ENCODE measurements at regions not wholly inside any gene's neighbourhood (a gene's known extent, or its start where the extent isn't known, plus 50 kb on each side); places are given as distances from the start of the nearest gene placed in this dataset.
"Not testable (repeated sequence)": the region's sequence is repeated elsewhere in the genome, so short reads cannot be mapped to it uniquely, and the experiment has no call there.

DNA sequence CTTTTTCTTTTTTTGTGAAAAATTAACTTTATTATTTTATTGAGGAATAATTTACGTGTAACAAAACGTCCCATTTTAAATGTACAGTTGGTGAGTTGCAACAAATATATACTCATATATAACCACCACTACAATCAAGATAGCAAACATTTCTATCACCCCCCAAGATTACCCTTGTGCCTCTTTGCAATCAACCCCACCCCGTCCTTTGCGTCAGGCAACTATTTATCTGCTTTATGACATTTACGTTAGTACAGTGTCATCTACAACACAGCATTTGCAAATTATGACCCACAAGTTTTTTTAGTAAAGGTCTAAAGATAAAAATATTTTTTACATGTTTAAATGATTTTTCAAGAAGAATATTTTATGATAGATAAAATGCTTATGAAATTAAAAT lies 485.6 kb upstream of the SOX9 start:
- DNase-seq = no peak
- H3K4me3 Mint-ChIP-seq = no peak overlapping the region
- H3K9me3 Mint-ChIP-seq = no peaks in the 10 kb centered on the region
- H3K27me3 Mint-ChIP-seq = no peaks in the 10 kb centered on the region
- ATAC-seq (ENCODE audit: low read depth) = no peak
- POLR2A ChIA-PET = interaction anchor here (0.6 kb wide), 1 partner anchor 608 kb away, joined by 4 read pairs; no protein-coding TSS in a partner anchor
- no peaks in the 10 kb centered on the region for H3K36me3 Mint-ChIP-seq
- H3K4me1 Mint-ChIP-seq = no peaks in the 10 kb centered on the region
- H3K27ac Mint-ChIP-seq = no peak overlapping the region

DNA sequence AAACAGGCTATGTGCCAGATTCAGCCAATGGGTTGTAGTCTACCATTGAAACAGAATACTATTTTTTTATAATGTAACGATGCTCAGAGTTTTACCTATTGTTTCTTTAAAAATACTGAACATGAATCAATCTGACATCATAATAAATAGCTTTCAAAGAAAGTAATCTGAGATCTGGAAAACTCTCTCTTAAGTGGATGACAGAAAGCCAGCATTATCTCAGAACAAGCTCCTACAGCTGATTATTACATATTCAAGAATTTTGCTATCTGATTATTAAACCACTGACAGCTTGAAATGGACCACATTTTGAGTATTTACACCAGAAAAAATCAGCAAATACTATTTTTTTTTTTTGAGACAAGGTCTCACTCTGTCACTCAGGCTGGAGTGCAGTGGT lies 484.2 kb upstream of the SOX9 start:
- Mint-ChIP-seq H3K27me3 (no peaks in the 10 kb centered on the region), H3K9me3 (no peaks in the 10 kb centered on the region), H3K4me3 (no peak overlapping the region), H3K27ac (no peak overlapping the region), H3K4me1 (no peaks in the 10 kb centered on the region), H3K36me3 (no peaks in the 10 kb centered on the region)
- DNase-seq (no peak), ATAC-seq (ENCODE audit: low read depth) (no peak)
- POLR2A ChIA-PET = no interaction called here

DNA sequence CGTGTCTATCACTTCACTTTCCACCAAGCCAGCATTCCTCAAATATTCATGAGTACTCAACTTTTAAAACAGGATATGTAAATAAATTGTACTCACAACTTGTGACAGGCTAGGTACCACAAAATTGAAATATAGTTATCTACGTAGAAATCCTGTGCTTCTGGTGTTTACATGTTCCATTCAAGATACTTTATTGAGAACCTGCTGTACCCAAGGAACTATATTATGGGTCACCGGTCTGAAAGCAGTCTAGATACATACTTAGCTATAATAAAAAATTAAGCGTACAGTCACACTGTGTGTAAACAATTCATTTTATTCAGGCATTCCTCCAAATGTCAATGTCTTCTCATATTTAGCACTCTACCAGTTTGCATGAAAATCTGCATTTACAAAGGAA lies 482.2 kb upstream of the SOX9 start:
- POLR2A ChIA-PET = no interaction called here
- DNase-seq = no peak
- ATAC-seq (ENCODE audit: low read depth) = no peak
- H3K27me3 Mint-ChIP-seq = no peaks in the 10 kb centered on the region
- H3K4me3 Mint-ChIP-seq = no peak overlapping the region
- no peaks in the 10 kb centered on the region for H3K4me1 Mint-ChIP-seq
- H3K36me3 Mint-ChIP-seq = no peaks in the 10 kb centered on the region
- no peak overlapping the region for H3K27ac Mint-ChIP-seq
- H3K9me3 Mint-ChIP-seq = no peaks in the 10 kb centered on the region

DNA sequence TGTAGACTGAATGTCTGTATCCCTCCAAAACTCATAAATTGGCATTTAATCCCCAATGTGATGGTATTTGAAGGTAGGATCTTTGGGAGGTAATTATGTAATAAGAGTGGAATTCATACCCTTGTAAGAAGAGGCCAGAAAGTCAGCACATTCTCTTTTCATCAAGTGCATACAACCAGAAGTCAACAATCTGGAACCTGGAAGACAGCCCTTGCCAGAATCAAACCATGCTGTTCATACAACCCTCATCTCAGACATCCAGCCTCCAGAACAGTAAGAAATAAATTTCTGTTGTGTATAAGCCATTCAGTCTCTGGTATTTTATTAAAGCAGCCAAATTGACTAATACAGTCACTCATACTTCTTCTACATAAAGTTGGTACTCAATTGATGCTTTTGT lies 481.0 kb upstream of the SOX9 start:
- POLR2A ChIA-PET = no interaction called here
- no peaks in the 10 kb centered on the region for H3K27me3 Mint-ChIP-seq

DNA sequence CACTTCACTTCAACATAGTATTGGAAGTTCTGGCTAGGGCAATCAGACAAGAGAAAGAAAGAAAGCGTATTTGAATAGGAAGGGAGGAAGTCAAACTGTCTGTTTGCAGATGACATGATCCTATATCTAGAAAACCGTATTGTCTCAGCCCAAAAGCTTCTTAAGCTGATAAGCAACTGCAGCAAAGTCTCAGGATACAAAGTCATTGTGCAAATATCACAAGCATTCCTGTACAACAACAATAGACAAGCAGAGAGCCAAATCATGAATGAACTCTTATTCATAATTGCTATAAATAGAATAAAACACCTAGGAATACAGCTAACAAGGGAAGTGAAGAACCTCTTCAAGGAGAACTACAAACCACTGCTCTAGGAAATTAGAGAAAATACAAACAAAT lies 473.9 kb upstream of the SOX9 start:
- ATAC-seq (ENCODE audit: low read depth); H3K4me1 Mint-ChIP-seq; H3K27me3 Mint-ChIP-seq; H3K36me3 Mint-ChIP-seq; H3K27ac Mint-ChIP-seq; H3K4me3 Mint-ChIP-seq; DNase-seq; POLR2A ChIA-PET: not testable (repeated sequence)
- peaks cover 10% of the 10 kb centered on the region for H3K9me3 Mint-ChIP-seq

More for the DNA sequence above, 481.0 kb upstream of the SOX9 start:
- Mint-ChIP-seq H3K27ac (no peak overlapping the region), H3K36me3 (no peaks in the 10 kb centered on the region), H3K9me3 (peaks cover under 1% of the 10 kb centered on the region), H3K4me3 (no peak overlapping the region), H3K4me1 (no peaks in the 10 kb centered on the region)
- ATAC-seq (ENCODE audit: low read depth) (no peak), DNase-seq (no peak)

DNA sequence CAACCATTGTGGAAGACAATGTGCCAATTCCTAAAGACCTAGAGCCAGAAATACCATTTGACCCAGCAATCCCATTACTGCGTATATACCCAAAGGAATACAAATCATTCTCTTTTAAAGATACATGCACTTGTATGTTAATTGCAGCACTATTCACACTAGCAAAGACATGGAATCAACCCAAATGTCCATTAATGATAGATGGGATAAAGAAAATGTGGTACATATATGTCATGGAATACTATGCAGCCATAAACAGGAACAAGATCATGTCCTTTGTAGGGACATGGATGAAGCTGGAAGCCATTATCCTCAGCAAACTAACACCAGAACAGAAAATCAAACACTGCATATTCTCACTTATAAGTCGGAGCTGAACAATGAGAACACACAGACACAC lies 472.5 kb upstream of the SOX9 start:
- ATAC-seq (ENCODE audit: low read depth); H3K36me3 Mint-ChIP-seq; H3K27me3 Mint-ChIP-seq; DNase-seq; H3K4me3 Mint-ChIP-seq; H3K4me1 Mint-ChIP-seq; POLR2A ChIA-PET; H3K27ac Mint-ChIP-seq: not testable (repeated sequence)
- H3K9me3 Mint-ChIP-seq = peaks cover 13% of the 10 kb centered on the region

DNA sequence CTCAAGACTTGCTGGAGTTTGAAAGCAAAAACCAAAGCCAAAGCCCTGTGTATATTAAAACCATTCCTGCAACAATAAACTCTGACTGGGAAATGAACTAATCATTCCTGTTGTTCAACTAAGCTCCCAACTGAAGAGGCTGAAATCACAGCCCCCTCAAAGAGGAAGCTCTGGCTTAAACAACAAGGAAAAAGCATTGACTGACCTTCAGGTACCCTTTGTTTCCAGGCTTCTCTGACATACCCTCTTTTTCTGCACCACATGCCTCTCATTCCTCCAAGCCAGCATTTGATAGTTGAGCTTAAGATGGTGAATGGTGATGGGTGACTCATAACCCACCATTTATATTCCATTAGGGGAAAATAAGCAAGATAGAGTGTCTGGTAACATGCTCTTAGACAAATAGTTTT lies 470.9 kb upstream of the SOX9 start:
- ATAC-seq (ENCODE audit: low read depth) (no peak), DNase-seq (no peak)
- H3K27me3 Mint-ChIP-seq = no peaks in the 10 kb centered on the region
- H3K4me1 Mint-ChIP-seq = no peaks in the 10 kb centered on the region
- POLR2A ChIA-PET = no interaction called here
- no peaks in the 10 kb centered on the region for H3K36me3 Mint-ChIP-seq
- peaks cover 12% of the 10 kb centered on the region for H3K9me3 Mint-ChIP-seq
- H3K27ac Mint-ChIP-seq = no peak overlapping the region
- H3K4me3 Mint-ChIP-seq = no peak overlapping the region

DNA sequence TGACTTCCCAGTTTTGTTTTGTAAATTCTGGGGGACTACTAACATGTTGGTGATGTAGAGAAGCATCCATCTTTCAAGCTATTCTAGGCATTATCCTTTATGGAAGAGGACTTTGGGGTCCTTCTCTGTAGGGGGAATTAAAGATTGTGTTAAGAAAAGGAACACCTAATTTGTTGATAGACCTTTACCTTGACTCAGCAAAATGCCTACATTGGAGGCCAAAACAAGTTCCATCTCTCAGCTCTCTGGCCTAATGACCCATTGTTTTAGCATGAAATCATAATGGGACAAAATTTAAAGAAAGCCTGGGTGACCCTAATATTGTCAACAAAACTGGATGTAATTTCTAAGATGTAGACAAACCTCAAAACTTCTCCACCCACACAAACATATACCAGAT lies 465.3 kb upstream of the SOX9 start:
- DNase-seq (no peak), ATAC-seq (ENCODE audit: low read depth) (no peak)
- POLR2A ChIA-PET = no interaction called here
- H3K9me3 Mint-ChIP-seq = peaks cover 13% of the 10 kb centered on the region
- no peaks in the 10 kb centered on the region for H3K27me3 Mint-ChIP-seq
- no peak overlapping the region for H3K27ac Mint-ChIP-seq
- H3K4me3 Mint-ChIP-seq = no peak overlapping the region
- no peaks in the 10 kb centered on the region for H3K4me1 Mint-ChIP-seq
- no peaks in the 10 kb centered on the region for H3K36me3 Mint-ChIP-seq

DNA sequence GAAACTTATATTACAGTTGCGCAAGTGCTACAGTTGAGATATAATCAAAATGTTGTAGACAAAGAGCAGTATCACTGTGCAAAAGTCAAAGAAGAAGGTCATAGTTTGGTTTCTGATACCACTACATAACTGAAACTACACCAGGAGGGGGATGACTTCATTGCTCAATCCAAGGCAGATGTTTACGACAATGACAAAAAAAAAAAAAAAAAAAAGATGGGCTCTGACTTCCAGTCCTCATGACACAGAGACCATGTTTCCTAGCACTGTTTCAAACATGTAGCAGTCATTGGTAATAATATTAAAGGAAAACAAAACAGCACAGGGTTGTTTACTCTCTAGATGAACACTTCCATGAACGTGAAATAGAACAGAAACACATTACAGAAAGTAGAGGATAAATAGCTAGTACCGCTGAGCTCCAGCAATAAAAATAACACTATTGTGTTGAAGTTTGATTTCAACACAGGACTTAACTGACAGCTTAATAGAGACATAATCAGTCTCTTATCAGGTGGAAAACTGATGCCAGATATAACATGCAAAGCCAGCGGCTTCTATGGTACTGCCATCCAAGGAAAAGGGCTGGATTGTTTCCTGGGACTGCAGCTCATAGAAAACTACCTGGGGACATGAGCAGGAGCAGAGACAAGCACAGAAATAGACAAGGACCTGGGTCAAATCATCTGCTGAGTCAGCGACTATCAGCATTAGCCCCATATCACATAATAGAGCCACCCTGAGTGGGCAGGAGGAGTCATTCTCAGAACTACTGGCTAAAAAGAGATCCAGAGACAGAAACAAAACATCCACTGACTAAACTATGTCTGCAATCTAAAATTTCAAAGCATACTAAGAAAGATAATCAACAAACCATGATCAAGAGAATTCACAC lies 463.6 kb upstream of the SOX9 start:
- POLR2A ChIA-PET = no interaction called here
- Mint-ChIP-seq H3K4me3 (no peak overlapping the region), H3K27me3 (no peaks in the 10 kb centered on the region), H3K36me3 (no peaks in the 10 kb centered on the region), H3K4me1 (no peaks in the 10 kb centered on the region), H3K9me3 (peaks cover 7% of the 10 kb centered on the region), H3K27ac (no peak overlapping the region)
- ATAC-seq (ENCODE audit: low read depth) = no peak
- DNase-seq = no peak

DNA sequence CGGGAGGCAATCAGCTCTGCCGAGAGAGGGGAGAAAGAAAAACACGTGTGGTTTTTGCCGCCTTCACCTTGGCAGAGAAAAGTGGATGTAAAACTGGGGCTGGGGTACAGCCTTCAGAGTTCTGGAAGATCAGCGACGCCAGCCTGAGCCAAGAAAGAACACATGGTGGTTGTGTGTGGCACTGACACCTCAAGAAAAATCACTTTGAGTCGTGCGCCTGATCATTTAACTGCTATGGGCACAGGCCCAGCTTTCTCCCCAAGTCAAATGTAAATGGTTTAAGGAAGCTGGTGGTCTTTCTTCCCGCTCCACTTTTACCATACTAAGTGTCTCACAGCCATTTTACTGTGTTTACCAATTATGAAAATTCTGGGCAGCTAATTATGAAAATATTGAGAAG lies 461.8 kb upstream of the SOX9 start:
- no peak for ATAC-seq (ENCODE audit: low read depth)
- DNase-seq = no peak
- no peak overlapping the region for H3K4me3 Mint-ChIP-seq
- H3K27ac Mint-ChIP-seq = no peak overlapping the region
- POLR2A ChIA-PET = no interaction called here
- peaks cover 6% of the 10 kb centered on the region for H3K9me3 Mint-ChIP-seq
- no peaks in the 10 kb centered on the region for H3K4me1 Mint-ChIP-seq
- no peaks in the 10 kb centered on the region for H3K36me3 Mint-ChIP-seq
- H3K27me3 Mint-ChIP-seq = no peaks in the 10 kb centered on the region

DNA sequence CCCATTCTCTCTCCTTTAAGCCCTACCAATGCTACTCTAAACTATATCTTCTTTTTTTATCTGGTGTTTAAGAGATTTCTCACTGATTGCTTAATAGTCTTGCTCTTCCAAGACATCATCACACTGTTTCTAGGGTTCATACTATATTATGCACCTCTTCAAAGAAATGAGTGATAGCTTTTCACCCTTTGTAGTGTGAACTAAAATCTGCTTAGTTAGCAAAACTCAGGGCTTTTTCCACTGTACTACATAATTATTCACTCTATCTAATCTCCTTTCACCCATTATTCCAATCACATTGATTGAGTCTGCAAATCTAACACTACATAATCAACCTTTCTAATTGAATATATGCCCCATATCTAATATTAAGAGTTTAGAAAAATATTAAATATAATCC lies 456.0 kb upstream of the SOX9 start:
- ATAC-seq (ENCODE audit: low read depth) = no peak
- Mint-ChIP-seq H3K4me1 (no peaks in the 10 kb centered on the region), H3K27me3 (no peaks in the 10 kb centered on the region), H3K36me3 (no peaks in the 10 kb centered on the region), H3K4me3 (no peak overlapping the region), H3K27ac (no peak overlapping the region), H3K9me3 (peaks cover 2% of the 10 kb centered on the region)
- POLR2A ChIA-PET = no interaction called here
- DNase-seq = no peak

DNA sequence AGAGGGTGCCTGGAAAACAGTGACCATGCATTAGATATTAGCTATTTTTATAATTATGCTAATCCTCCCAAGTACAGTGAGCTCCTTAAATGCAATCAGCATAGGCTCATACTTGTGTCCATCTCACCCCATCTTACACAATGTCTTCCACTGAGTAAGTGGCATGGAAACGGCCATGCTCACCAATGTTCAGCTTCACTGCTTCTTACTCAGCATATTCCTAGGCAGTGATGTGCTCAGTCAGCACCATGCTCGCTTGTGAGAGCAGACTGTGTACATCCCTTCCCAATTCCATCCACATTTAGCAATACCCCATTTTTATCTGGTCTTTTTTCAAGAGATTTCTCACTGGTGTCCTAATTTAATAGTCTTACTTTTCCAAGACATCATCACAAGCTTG lies 454.8 kb upstream of the SOX9 start:
- POLR2A ChIA-PET = no interaction called here
- no peak for ATAC-seq (ENCODE audit: low read depth)
- Mint-ChIP-seq H3K9me3 (peaks cover 2% of the 10 kb centered on the region), H3K36me3 (no peaks in the 10 kb centered on the region), H3K4me3 (no peak overlapping the region), H3K4me1 (no peaks in the 10 kb centered on the region), H3K27me3 (no peaks in the 10 kb centered on the region), H3K27ac (no peak overlapping the region)
- no peak for DNase-seq

DNA sequence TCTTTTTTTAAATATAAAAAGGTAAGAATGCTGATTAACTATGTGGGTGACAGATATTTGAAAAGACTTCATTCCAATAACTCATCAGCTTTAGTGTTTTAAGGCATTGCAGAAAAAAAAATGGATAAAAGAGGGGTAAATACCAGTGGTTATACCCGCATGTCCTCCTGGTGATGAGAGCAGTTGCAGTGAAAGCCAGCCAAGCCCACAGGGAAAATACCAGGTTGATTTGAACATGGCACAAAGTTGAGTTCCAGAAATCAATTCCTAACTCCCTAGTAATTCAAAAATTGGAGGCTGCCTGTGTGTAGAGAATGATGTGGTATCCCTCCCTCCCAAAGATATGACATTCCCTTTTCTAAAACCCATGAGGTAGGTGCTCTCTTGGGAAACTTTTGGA lies 453.2 kb upstream of the SOX9 start:
- H3K27ac Mint-ChIP-seq = no peak overlapping the region
- H3K4me3 Mint-ChIP-seq = no peak overlapping the region
- POLR2A ChIA-PET = no interaction called here
- H3K36me3 Mint-ChIP-seq = no peaks in the 10 kb centered on the region
- H3K9me3 Mint-ChIP-seq = peaks cover 3% of the 10 kb centered on the region
- no peaks in the 10 kb centered on the region for H3K27me3 Mint-ChIP-seq
- H3K4me1 Mint-ChIP-seq = no peaks in the 10 kb centered on the region
- no peak for DNase-seq
- no peak for ATAC-seq (ENCODE audit: low read depth)

DNA sequence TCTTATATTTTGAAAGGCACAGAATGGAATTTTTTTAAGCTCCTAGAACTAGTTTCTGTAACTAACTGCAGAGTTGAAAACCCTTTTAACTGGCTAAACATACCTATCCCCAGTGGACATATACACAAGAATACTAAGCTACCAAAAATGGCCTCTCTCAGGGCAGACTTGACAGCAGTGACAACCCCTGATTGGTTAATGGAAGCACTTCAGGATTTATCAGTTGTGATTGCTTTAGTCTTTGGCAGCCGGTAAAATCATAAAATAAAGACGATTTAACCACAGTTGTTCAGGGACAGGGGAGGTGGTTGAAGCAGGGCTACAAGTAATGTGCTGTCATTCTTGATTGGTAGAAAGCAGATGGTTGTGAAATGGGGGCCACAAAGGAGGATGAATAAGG lies 452.0 kb upstream of the SOX9 start:
- ATAC-seq (ENCODE audit: low read depth) (no peak), DNase-seq (no peak)
- H3K4me1 Mint-ChIP-seq = no peaks in the 10 kb centered on the region
- peaks cover 3% of the 10 kb centered on the region for H3K9me3 Mint-ChIP-seq
- POLR2A ChIA-PET = no interaction called here
- H3K4me3 Mint-ChIP-seq = no peak overlapping the region
- H3K27ac Mint-ChIP-seq = no peak overlapping the region
- no peaks in the 10 kb centered on the region for H3K36me3 Mint-ChIP-seq
- H3K27me3 Mint-ChIP-seq = no peaks in the 10 kb centered on the region

DNA sequence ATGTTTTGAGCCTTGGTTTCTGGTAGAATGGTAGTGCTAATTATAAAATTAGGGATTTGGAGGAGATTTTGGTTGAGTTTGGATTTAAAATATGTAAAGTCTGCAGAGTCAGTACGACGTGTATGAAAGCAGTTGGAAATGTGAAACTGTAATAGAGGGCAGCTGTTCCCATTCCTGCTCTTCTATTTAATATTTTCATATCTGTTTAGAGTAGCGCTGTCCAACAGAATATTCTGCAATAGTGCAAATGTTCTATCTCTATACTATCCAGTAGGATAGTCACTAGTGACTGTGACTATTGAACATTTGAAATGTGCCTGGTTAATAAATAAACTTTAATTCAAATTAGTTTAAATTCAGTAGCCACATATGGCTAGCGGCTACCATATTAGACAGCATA lies 443.4 kb upstream of the SOX9 start:
- Mint-ChIP-seq H3K27ac (no peak overlapping the region), H3K36me3 (no peaks in the 10 kb centered on the region), H3K4me1 (no peaks in the 10 kb centered on the region), H3K9me3 (peaks cover 6% of the 10 kb centered on the region), H3K4me3 (no peak overlapping the region), H3K27me3 (no peaks in the 10 kb centered on the region)
- POLR2A ChIA-PET = no interaction called here
- ATAC-seq (ENCODE audit: low read depth) (no peak), DNase-seq (no peak)
